HG03066 (cell line): ENCODE measurements at regions not wholly inside any gene's neighbourhood (a gene's known extent, or its start where the extent isn't known, plus 50 kb on each side); places are given as distances from the start of the nearest gene placed in this dataset.

Source experiments
- ATAC-seq: cut with Tn5 transposase; IDR thresholded peaks from one replicate; pipeline ENCODE4 v1.9.1; 2021; ENCODE audit warnings: low read depth; ENCODE audit not compliant: unreplicated experiment

DNA sequence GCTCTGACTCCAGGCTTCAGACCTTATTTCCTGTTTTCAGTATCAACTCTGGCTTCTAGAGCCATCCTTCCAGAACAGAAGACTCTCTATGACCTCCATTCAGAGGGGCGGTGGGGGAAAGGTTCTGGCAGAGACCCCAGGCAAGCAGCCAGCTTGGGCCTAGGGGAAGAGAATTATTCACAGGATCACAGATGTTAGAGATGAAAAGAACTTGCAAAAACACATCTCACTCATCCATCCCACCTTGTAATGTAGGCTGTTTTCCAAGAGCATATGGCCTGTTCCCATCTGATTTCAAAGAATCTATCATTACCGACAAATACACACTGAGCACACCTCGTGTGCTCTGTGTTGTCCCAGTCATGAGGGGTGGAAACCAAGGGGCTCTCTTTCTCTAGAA lies 131.9 kb downstream of the GRIN2B start:
- ATAC-seq = no peak

DNA sequence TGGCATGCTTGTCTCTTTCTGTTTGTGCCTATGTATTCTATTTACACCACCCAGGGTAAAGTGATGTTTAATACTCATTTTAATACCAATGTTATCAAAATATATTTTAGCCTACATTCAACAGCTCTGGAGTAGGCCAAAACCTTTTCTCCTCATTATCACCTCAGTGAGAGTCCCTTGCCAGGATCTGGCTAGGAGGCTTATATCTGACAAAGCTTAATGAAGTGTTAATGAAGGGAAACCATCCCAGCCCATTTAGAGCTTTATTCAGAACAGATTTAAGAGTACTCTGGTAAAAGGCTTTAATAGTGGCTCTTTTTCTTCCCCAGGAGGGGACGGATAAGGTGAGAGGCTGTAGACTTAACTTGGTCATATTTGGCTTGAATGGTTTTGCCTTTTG lies 137.6 kb downstream of the GRIN2B start:
- no peak for ATAC-seq

DNA sequence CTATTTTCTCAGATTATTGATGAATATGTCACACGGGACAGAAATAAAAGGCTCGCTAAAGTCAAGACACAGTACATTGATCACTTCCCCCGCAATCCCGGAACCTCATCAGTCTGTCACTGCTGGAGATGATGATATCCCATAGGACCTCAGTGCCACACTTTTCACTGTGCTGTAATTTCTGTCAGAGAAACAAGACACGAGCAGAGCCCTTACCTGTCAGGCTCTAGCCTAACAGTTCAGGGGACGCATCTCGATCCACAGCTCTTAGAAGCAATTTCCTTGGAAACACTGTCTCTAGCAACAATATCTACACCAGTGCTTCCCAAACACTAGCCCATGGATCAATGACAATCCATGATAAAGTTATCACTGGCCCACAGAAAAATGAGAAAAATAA lies 140.0 kb downstream of the GRIN2B start:
- ATAC-seq = no peak

DNA sequence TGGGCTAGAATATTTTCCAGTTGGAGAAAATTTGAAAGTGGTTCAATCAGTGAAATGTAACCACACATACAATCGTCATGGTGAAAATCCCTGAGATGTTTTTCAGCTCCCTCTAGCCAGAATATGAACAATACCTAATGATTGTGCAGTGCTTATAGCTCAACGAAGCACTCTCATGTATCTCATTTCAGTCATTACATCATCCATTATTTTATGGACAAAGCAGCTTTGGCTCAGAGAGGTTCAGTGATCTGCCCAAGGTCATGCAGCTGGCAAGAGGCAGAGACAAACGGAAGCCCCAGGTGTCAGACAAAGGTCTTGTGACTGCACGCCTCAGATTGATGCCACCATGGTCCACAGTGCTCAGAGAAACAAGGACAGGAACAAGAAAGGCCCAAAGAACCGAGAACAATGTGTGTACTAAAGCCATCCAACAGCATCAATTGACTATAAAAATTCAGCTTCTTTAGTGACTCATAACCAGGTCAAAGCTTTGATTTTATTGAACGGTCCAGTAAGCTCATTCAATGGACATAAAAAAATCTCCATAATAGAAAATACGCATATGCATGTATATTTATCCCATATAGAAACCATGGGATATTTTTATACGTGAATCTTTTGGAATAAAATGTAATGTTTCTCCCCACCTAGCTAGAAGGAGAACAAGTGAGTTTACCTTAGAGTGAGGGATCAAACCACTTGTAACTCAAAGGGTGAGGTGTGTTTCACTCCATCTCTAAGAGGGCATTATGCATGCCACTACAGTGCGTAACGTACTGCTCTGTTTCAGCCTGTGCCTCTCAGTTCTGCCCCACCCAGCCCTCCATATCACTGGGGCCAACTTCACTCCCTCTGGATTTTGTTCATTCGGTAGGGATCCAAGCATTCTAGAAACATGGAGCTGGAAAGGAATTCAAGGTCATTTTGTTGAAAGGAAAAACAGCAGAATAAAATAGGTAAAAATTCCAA lies 141.8 kb downstream of the GRIN2B start:
- ATAC-seq = no peak

DNA sequence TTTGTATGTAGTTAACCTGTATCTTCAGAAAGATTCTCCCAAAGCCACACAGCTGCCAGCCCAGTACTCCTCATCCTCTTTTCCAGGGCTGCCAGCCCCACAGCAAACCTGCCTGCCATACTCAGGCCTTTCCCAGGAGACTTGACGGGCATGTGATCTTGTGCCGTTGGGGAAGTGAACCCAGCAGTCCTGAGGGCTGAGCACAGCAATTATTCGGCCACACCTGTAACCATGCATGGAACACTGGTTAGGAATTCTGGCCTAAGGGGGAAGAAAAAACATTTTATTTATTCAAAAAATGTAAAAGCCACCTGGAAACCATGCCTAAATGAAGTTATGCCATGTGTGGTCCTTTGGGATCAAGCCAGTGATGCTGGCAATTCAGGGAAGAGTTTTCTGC lies 145.3 kb downstream of the GRIN2B start:
- no peak for ATAC-seq

DNA sequence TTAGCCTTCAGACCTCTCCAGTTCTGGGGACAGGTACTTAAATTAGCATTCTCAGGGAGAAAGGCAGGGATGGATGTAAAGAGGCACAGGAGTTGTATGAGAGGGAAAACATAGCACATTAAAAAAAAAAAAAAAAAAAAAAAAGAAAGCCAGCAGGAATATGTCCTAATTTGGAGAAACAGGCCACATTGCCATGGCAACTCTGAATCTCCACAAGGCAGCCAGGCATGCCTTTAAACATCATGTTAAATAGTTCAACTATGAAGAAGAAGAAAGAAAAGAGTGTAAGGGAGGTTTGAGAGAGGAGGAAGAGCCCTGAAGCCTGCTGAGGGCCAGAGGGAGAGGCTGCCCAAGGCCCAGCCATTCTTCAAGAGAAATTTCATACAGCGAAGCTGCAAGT lies 145.8 kb downstream of the GRIN2B start:
- ATAC-seq = no peak

DNA sequence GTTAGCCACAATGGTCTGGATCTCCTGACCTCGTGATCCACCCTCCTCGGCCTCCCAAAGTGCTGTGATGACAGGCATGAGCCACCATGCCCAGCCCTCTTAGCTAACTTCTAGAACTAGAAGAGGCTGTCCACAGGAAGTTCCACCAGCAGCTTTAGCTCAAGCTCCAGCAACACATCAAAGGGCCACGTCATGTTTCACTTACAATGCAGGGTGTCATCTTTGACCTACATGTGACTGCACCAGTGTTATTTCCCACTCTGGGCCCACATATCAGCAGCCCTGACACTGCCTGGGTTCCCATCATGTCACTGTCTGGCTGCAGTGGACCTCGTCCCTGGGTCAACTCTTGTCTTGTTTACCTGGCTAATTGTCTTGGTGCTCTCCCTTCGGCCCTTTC lies 147.2 kb downstream of the GRIN2B start:
- ATAC-seq = no peak

DNA sequence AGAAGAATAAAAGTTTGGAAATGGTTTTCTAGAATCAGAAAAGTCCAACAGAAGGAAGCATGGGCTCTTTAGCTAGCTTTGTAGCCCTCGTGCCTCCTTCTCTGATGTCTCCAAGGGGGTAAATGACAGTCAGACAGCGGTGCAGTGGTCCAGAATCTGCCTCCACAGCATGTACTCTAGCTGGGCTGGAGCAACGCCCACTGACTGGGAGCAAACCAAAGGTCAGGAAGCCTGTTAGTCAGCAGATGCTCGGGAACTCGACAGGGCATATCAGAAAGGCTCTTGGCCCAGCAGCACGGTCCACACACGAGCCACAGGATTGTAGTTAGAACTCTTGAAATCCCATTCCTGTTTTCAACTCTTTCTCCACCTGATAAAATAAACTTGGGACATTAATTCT lies 164.3 kb downstream of the GRIN2B start:
- ATAC-seq = no peak

DNA sequence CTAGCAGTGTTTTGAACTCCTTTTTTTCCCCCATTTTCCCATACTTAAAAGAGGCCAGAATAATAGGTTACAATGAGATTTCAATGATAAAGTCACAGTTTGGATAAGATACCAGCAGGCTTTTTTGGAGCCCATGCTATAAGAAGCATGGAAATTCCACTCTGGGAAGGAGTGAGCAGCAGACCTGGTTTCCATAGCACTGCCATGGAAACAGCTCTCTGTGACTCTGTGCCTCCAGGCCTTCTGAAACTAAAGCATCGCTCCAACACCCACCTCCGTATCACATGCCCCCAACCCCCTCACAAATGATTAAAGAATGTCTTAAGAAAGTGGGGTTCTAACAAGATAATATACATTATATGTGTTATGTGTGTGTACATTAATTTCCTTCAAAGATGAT lies 165.0 kb downstream of the GRIN2B start:
- no peak for ATAC-seq

DNA sequence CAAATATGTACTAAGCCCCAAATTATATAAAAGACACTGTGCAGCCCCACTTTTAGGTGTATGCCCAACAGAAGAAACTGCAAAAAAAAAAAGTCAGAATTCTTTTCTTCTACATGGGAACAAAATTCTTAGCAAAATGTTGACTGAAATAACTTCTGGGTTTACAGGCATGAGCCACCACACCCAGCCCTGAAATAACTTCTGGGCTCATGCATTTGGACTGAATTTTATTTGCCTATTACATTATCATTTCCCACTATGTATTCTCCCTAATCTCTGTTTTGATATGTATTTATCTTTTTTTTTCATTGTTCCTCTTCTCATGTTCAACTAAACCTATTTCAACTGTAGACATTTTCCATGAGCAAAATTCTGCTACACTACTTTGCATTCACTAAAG lies 169.2 kb downstream of the GRIN2B start:
- ATAC-seq = no peak

DNA sequence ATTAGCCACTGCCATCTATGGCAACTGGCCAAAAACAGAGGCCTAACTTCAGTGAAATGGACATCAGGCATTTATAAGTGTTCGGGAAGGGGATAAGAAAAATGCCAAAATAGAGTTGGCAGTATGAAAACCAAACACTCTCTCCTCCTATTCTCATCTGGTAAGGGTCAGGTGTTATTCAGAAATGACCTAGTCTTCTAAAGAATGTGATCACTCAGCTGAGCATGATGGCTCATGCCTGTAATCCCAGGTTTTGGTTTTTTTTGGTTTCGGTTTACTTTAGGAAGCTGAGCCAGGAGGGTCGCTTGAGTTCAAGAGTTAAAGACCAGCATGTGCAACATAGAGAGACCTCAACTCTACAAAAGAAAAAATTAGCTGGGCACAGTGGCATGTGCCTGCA lies 170.3 kb downstream of the GRIN2B start:
- ATAC-seq = no peak

DNA sequence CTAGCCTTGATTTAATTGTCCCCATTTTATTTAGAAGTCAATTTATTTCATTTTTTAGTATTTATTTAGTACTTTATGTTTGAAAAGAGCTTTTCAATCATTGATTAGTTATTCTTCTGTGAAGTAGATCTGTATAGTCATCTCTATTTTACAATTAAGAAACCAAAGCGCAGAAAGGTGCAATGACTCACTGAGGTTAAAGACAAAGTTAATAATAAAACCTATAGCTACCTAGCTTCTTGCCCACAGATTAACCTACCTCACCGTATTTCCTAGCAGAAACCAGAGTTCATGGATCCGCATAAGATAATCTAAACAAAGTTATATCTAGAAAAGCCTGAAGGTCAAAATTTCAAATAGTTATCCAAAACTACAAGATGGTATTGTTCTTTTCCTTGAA lies 176.4 kb downstream of the GRIN2B start:
- ATAC-seq = no peak

DNA sequence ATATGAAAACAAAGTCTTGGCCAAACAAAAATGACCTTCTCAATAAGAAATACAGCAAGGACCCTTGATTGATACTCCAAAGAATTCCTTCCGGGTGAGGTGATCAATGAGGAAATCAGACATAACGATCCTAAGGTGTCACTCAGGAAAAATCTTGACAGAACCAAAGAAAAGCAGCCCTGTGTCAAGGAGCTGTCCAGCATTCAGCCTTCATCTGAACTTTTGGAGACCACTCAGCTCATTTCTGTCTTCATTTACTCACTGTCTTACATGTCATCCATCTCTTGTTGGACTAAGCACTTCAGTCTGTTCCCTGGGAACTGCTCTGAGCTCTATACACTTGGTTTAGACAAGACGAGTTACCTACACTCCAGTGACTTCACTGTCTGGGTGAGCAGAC lies 179.9 kb downstream of the GRIN2B start:
- ATAC-seq = no peak

DNA sequence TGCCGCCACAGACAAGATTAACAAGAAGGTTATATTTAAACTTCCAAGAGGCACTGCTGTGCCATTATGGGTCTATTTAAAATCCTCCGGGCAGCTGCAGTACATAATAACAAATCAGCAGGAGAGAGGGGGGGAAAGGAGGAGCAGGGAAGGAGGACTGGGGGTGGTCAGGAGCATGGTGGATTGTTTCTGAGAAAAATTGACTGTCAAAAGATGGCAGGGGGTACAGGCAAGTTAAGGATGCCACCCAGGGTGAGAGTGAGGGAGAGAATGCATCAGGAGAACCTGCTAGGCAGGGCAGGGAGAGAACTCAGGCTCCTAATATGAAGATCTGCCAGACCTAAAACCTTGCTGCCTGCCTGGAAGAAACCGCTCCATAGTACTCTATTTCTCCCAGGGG lies 181.8 kb downstream of the GRIN2B start:
- ATAC-seq = no peak

DNA sequence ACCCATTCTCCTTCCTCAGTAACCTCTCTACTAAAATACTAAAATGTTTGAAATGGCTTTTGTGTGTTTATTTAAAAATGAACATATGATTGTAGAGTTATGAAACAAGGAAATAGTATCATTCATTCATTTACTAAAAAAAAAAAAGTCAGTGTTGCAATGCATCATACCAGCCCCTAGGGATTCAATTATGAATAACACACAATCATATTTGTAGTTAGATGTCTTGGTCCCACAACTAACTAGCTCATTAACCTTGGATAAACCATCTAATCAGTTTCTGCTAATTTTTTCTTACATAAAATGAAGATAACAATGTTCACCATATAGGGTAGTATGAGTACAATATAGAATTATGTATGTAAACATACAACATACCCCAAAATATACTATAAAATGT lies 183.2 kb downstream of the GRIN2B start:
- no peak for ATAC-seq

DNA sequence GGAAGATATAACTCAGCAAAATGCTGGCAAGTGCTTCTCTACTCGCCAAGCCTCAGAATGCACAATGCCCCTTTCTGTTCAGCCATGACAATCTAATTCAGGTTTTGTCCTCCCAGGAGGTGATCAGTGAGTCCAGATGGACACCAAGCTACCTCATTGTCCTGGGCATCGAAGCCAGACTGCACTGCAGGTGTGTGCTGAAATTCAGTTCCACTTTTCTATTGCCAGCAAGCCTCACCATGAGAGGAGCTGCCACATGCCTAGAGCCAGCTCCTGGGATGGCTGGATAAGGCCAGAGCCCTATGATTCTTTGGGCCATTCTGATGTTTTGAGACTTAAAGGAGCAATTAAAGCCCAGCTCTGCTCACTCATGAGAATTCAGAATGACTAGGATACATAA lies 186.7 kb downstream of the GRIN2B start:
- ATAC-seq = no peak

DNA sequence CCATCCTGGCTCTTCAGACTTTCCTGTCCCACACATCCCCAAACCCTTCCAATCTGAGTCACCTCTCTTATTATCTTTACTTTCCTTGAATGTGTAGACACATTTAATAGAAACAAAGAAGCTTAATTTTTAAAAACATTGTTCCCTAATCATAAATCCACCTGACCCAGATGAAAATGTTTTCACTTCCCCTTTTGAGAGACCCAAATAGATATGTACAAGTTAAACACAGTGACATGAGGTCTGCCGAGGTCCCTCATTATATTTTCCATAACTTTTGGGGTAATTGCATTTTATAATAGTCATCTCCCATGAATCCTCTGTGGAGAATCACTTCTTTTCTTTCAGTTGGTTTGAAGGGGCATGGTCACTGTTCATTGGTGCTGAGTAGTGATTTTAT lies 191.1 kb downstream of the GRIN2B start:
- ATAC-seq = no peak

DNA sequence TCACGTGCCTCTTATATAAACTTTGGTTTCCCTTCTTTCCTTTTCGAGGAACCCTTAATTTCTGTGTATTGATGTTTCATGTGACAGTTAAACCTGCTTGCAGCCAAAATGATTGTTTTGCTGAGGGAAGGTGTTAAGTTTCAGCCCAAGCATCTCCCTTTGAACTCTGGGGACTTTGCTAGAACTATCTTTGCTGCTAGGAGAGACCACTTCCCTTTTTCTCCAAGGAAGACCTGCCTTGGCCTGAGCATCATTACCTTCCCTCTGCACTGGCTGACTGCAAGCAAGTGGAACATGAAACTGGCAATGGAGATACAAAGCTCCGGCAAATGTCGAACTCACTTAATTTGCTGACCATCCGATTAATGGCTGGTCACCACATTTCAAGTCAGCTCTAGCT lies 192.8 kb downstream of the GRIN2B start:
- no peak for ATAC-seq

DNA sequence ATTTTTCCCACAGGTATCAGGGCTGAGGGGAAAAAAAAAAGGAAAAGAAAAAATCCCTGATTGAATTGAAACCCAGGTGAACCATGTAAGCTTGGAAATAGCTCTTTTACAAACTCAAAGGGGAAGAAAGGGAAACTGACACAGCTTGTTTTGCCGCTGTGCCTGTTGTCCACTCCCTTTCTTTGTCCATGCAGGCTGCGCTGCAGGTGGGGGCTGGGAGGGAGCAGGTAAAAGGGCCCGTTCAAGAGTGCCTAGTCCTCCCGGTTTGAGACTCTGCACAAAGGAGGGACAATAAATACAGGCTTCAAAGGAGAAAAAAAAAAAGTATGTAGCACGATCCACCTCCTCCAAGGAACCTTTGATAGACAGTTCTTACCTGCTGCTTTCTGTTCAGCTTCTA lies 194.8 kb downstream of the GRIN2B start:
- no peak for ATAC-seq

DNA sequence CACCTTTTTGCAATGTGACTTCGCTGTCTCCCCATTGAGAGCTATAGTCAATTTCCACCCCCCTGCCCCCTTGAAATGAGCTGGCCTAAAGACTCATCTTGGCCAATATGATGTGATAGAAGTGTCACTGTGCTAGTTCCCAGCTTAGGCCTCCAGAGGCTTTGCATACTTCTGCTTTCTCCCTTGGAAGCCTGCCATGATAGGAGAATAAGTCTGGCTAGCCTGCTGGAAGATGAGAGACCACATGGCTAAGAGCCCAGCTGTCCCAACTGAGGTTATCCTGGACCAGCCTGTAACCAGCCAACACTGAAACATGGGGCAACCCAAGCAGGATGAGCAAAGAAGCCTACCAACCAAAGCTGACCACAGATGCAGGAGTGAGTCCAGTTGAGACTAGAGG lies 196.9 kb downstream of the GRIN2B start:
- ATAC-seq = no peak

DNA sequence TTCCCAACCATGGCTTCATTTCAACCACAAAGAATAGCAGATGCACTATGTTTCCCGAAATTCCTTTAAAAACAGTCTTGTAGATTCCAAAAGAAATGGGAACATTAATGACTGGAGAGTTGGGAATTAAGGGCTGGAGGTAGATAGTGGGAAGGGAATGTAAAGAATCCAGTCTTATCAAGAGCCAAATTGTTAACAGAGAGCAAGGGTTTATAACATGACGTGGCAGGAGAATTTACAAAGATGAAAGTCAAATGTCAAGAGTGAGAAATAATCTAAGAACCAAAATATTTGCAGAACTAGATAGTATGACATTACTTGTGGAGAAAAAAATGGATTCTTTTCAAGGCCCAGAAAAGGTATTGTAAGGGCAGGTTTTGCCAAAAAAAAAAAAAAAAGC lies 200.9 kb downstream of the GRIN2B start:
- no peak for ATAC-seq

DNA sequence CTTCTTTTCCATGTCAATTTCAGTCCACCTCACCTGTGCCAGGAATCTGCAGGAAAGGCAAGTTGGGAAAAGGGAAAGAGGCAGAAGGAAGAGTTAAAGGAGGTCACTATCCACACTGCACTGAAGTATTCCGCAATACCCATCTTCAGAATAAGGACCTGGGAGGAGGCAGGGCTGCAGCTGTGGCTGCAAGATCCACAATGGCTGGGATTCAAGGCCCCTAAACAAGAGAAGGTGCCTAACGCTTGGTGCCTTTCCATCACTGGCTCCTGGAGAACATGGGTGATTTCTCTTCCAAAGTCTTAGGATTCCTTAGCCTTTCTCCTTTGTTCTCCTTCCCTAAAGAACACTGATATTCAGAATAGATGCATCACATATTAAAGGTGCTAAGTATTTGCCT lies 204.0 kb downstream of the GRIN2B start:
- no peak for ATAC-seq

DNA sequence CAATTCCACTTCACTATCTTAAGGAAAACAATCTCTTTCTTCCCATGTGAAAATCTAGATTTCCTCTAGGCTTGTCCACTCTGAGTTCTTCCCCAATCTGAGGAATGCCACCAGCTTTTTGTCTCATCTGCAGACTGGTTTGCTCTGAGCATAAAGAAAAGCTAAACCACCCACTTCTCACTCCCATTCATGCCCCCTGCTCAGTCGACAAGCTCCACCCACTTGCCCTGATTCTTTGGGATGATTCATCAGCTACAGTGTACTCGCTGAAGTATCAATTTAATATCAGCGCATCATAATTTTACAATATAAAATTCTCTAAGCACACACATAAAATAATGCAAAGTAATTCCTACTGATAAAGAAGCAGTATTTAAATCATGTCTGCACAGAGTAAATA lies 209.1 kb downstream of the GRIN2B start:
- no peak for ATAC-seq
